HG02678 (cell line): ENCODE measurements at regions not wholly inside any gene's neighbourhood (a gene's known extent, or its start where the extent isn't known, plus 50 kb on each side); places are given as distances from the start of the nearest gene placed in this dataset.
A peak's percentile ranks its signal among the peaks of the same experiment; 100 is the strongest.
"Not testable (repeated sequence)": the region's sequence is repeated elsewhere in the genome, so short reads cannot be mapped to it uniquely, and the experiment has no call there.

ENCODE experiments used
- ATAC-seq: cut with Tn5 transposase; IDR thresholded peaks from one replicate; pipeline ENCODE4 v1.9.1; 2021; ENCODE audit warnings: mild to moderate bottlenecking, moderate library complexity; ENCODE audit not compliant: unreplicated experiment

- no peak for ATAC-seq
Measured at GRCh38 chr2:18998491-18998890, 359.9 kb downstream of the OSR1 start.

- ATAC-seq, result no peak
Measured at GRCh38 chr2:18993756-18994338, 364.6 kb downstream of the OSR1 start.

GRCh38 chr2:18991177-18992168, 366.9 kb downstream of the OSR1 start:
- no peak for ATAC-seq

GRCh38 chr2:18988631-18989232, 369.7 kb downstream of the OSR1 start:
- ATAC-seq, result no peak

- ATAC-seq, result no peak
Measured at GRCh38 chr2:18987592-18988073, 370.8 kb downstream of the OSR1 start.

- ATAC-seq, result no peak
Measured at GRCh38 chr2:18987016-18987415, 371.4 kb downstream of the OSR1 start.

GRCh38 chr2:18986046-18986445, 372.4 kb downstream of the OSR1 start:
- no peak for ATAC-seq

GRCh38 chr2:18980786-18981430, 377.5 kb downstream of the OSR1 start:
- no peak for ATAC-seq

GRCh38 chr2:18980104-18980785, 378.2 kb downstream of the OSR1 start:
- no peak for ATAC-seq

GRCh38 chr2:18977409-18977808, 381.0 kb downstream of the OSR1 start:
- ATAC-seq, result no peak

GRCh38 chr2:18976168-18976961, 382.1 kb downstream of the OSR1 start:
- ATAC-seq, result peak; percentile 85

- no peak for ATAC-seq
Measured at GRCh38 chr2:18975506-18976167, 382.8 kb downstream of the OSR1 start.

- no peak for ATAC-seq
Measured at GRCh38 chr2:18971628-18972027, 382.3 kb upstream of the NT5C1B start.

GRCh38 chr2:18971069-18971378, 381.7 kb upstream of the NT5C1B start:
- no peak for ATAC-seq

- ATAC-seq, result no peak
Measured at GRCh38 chr2:18966131-18966530, 376.8 kb upstream of the NT5C1B start.

- ATAC-seq, result not testable (repeated sequence)
Measured at GRCh38 chr2:18963739-18964256, 374.4 kb upstream of the NT5C1B start.

GRCh38 chr2:18961991-18962421, 372.6 kb upstream of the NT5C1B start:
- ATAC-seq, result no peak

GRCh38 chr2:18959952-18960717, 370.8 kb upstream of the NT5C1B start:
- ATAC-seq, result no peak
